OCI-LY7 (cell line): ENCODE measurements at regions not wholly inside any gene's neighbourhood (a gene's known extent, or its start where the extent isn't known, plus 50 kb on each side); places are given as distances from the start of the nearest gene placed in this dataset.

Experiments
- EZH2phosphoT487 ChIP-seq: fragments of 200-600 bp; sonication (generic); IDR thresholded peaks from 2 replicates; pipeline ENCODE4 v1.6.1; 2018; ENCODE audit warnings: low read depth, borderline replicate concordance, mild to moderate bottlenecking, mixed run types, antibody characterized with exemption, low read length, moderate library complexity, mixed read lengths
- TF ChIP-seq, protein P1 (sequence below): fragments of 200-600 bp; sonication (generic); conservative IDR thresholded peaks from 2 replicates; pipeline ENCODE4 v1.5.1; 2014; ENCODE audit warnings: mild to moderate bottlenecking, antibody characterized with exemption, low read length, moderate library complexity, mixed read lengths

GRCh38 chr17:14871921-14872320 is 393.2 kb downstream of the PMP22 start:
- TF ChIP-seq, protein P1, sequence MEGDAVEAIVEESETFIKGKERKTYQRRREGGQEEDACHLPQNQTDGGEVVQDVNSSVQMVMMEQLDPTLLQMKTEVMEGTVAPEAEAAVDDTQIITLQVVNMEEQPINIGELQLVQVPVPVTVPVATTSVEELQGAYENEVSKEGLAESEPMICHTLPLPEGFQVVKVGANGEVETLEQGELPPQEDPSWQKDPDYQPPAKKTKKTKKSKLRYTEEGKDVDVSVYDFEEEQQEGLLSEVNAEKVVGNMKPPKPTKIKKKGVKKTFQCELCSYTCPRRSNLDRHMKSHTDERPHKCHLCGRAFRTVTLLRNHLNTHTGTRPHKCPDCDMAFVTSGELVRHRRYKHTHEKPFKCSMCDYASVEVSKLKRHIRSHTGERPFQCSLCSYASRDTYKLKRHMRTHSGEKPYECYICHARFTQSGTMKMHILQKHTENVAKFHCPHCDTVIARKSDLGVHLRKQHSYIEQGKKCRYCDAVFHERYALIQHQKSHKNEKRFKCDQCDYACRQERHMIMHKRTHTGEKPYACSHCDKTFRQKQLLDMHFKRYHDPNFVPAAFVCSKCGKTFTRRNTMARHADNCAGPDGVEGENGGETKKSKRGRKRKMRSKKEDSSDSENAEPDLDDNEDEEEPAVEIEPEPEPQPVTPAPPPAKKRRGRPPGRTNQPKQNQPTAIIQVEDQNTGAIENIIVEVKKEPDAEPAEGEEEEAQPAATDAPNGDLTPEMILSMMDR, result no peak
- no peak for TF ChIP-seq EZH2phosphoT487
